Retinal pigment epithelial cell (primary cell): ENCODE measurements at regions not wholly inside any gene's neighbourhood (a gene's known extent, or its start where the extent isn't known, plus 50 kb on each side); places are given as distances from the start of the nearest gene placed in this dataset.
"Not testable (repeated sequence)": the region's sequence is repeated elsewhere in the genome, so short reads cannot be mapped to it uniquely, and the experiment has no call there.

ENCODE experiments used
- DNase-seq: peaks from one replicate; pipeline ENCODE4 v3.0.0-alpha.2; 2010; ENCODE audit warnings: low read depth
- H3K4me3 ChIP-seq: 2 replicates; pipeline ENCODE4 v1.5.1; 2011; ENCODE audit warnings: mild to moderate bottlenecking, low read length, control low read depth, moderate library complexity
- CTCF ChIP-seq: conservative IDR thresholded peaks from 2 replicates; pipeline ENCODE4 v1.5.1; 2011; ENCODE audit warnings: low read depth, low read length, control low read depth, inconsistent platforms

- no peak overlapping the region for H3K4me3 ChIP-seq
- no peak for DNase-seq
- no peak for TF ChIP-seq CTCF
Observed at GRCh38 chr5:9739135-9739534, 109.0 kb upstream of the TAS2R1 start.

- no peak for TF ChIP-seq CTCF
- no peak for DNase-seq
- H3K4me3 ChIP-seq: no peak overlapping the region
Observed at GRCh38 chr5:9737265-9737664, 107.1 kb upstream of the TAS2R1 start.

GRCh38 chr5:9733486-9733885, 103.3 kb upstream of the TAS2R1 start:
- no peak for DNase-seq
- TF ChIP-seq CTCF: no peak
- H3K4me3 ChIP-seq: no peak overlapping the region

- TF ChIP-seq CTCF: no peak
- H3K4me3 ChIP-seq: no peak overlapping the region
- DNase-seq: no peak
Observed at GRCh38 chr5:9731159-9731558, 101.0 kb upstream of the TAS2R1 start.

- TF ChIP-seq CTCF: no peak
- DNase-seq: no peak
- H3K4me3 ChIP-seq: no peak overlapping the region
Observed at GRCh38 chr5:9728261-9728660, 98.1 kb upstream of the TAS2R1 start.

GRCh38 chr5:9726931-9727330, 96.8 kb upstream of the TAS2R1 start:
- no peak for DNase-seq
- no peak overlapping the region for H3K4me3 ChIP-seq
- TF ChIP-seq CTCF: no peak

- DNase-seq, H3K4me3 ChIP-seq: not testable (repeated sequence)
Observed at GRCh38 chr5:9725265-9725664, 95.1 kb upstream of the TAS2R1 start.

- TF ChIP-seq CTCF: no peak
- DNase-seq: no peak
- H3K4me3 ChIP-seq: no peak overlapping the region
Observed at GRCh38 chr5:9724707-9725106, 94.6 kb upstream of the TAS2R1 start.
